CD4-positive, alpha-beta T cell treated with Interleukin-6 at 100 ng/mL for 8 hours (primary cell): ENCODE measurements at regions not wholly inside any gene's neighbourhood (a gene's known extent, or its start where the extent isn't known, plus 50 kb on each side); places are given as distances from the start of the nearest gene placed in this dataset.
"Not testable (repeated sequence)": the region's sequence is repeated elsewhere in the genome, so short reads cannot be mapped to it uniquely, and the experiment has no call there.

ENCODE experiments used
- DNase-seq: peaks from one replicate; pipeline ENCODE4 v3.0.0-alpha.2; 2020; ENCODE audit warnings: mixed read lengths, low spot score

- DNase-seq, result peak; percentile 11
Observed at GRCh38 chr15:31487811-31488436, 161.3 kb downstream of the KLF13 start.

GRCh38 chr15:31488437-31489204, 162.0 kb downstream of the KLF13 start:
- peak; percentile 59 for DNase-seq

- DNase-seq, result no peak
Observed at GRCh38 chr15:31489281-31489680, 162.6 kb downstream of the KLF13 start.

- DNase-seq, result peak; percentile 54
Observed at GRCh38 chr15:31489801-31490646, 163.4 kb downstream of the KLF13 start.

GRCh38 chr15:31494786-31495185, 168.2 kb downstream of the KLF13 start:
- no peak for DNase-seq

GRCh38 chr15:31495281-31495680, 168.6 kb downstream of the KLF13 start:
- no peak for DNase-seq

GRCh38 chr15:31497838-31498237, 171.2 kb downstream of the KLF13 start:
- DNase-seq, result no peak

- DNase-seq, result no peak
Observed at GRCh38 chr15:31498329-31498728, 171.7 kb downstream of the KLF13 start.

GRCh38 chr15:31498756-31499155, 172.1 kb downstream of the KLF13 start:
- DNase-seq, result no peak

GRCh38 chr15:31499236-31499952, 172.8 kb downstream of the KLF13 start:
- no peak for DNase-seq

- no peak for DNase-seq
Observed at GRCh38 chr15:31499953-31500765, 173.5 kb downstream of the KLF13 start.

- no peak for DNase-seq
Observed at GRCh38 chr15:31500766-31501449, 174.3 kb downstream of the KLF13 start.

- no peak for DNase-seq
Observed at GRCh38 chr15:31501536-31502157, 175.0 kb downstream of the KLF13 start.

- DNase-seq, result no peak
Observed at GRCh38 chr15:31502541-31503229, 176.1 kb downstream of the KLF13 start.

GRCh38 chr15:31503256-31503655, 176.6 kb downstream of the KLF13 start:
- no peak for DNase-seq

GRCh38 chr15:31503758-31504461, 177.3 kb downstream of the KLF13 start:
- DNase-seq, result no peak

- no peak for DNase-seq
Observed at GRCh38 chr15:31504462-31504839, 177.8 kb downstream of the KLF13 start.

GRCh38 chr15:31507573-31507972, 180.9 kb downstream of the KLF13 start:
- not testable (repeated sequence) for DNase-seq

- no peak for DNase-seq
Observed at GRCh38 chr15:31508656-31509055, 182.0 kb downstream of the KLF13 start.
